LNCAP (cell line): ENCODE measurements at regions not wholly inside any gene's neighbourhood (a gene's known extent, or its start where the extent isn't known, plus 50 kb on each side); places are given as distances from the start of the nearest gene placed in this dataset.

Experiments used
- CTCF ChIP-seq: fragments of 450-650 bp; IDR thresholded peaks from 2 replicates; pipeline ENCODE4 v1.5.1; 2017; ENCODE audit warnings: mild to moderate bottlenecking

- TF ChIP-seq CTCF: no peak
Observed at GRCh38 chr3:188102861-188103547, 51.0 kb upstream of the LPP start.

GRCh38 chr3:188104050-188104449 lies 49.9 kb upstream of the LPP start:
- TF ChIP-seq CTCF: no peak
